H9 (cell line): ENCODE measurements at regions not wholly inside any gene's neighbourhood (a gene's known extent, or its start where the extent isn't known, plus 50 kb on each side); places are given as distances from the start of the nearest gene placed in this dataset.

Source experiments
- DNase-seq: peaks from one replicate; pipeline ENCODE4 v3.0.0-alpha.2; 2017
- H2AFZ ChIP-seq: one replicate; pipeline ENCODE4 v1.6.1; 2013; ENCODE audit warnings: mild to moderate bottlenecking, low read length, control low read depth, moderate library complexity
- H2AK5ac ChIP-seq: 2 replicates; pipeline ENCODE4 v1.6.1; 2013; ENCODE audit warnings: low read length, control low read depth, mixed read lengths; ENCODE audit not compliant: insufficient read length
- H2BK120ac ChIP-seq: one replicate; pipeline ENCODE4 v1.6.1; 2013; ENCODE audit warnings: low read depth, mild to moderate bottlenecking, low read length, control low read depth, inconsistent platforms; ENCODE audit not compliant: poor library complexity, severe bottlenecking
- H2BK12ac ChIP-seq: 2 replicates; pipeline ENCODE4 v1.6.1; 2013; ENCODE audit warnings: low read length, control low read depth, mixed read lengths, low read depth; ENCODE audit not compliant: insufficient read length
- H2BK15ac ChIP-seq: 2 replicates; pipeline ENCODE4 v1.6.1; 2013; ENCODE audit warnings: low read depth, low read length, control low read depth
- H2BK20ac ChIP-seq: one replicate; pipeline ENCODE4 v1.6.1; 2013; ENCODE audit warnings: low read depth, mild to moderate bottlenecking, low read length, control low read depth, inconsistent platforms; ENCODE audit not compliant: poor library complexity, severe bottlenecking
- H2BK5ac ChIP-seq: 2 replicates; pipeline ENCODE4 v1.6.1; 2013; ENCODE audit warnings: low read length, control low read depth, mixed read lengths; ENCODE audit not compliant: insufficient read length
- H3K14ac ChIP-seq: 2 replicates; pipeline ENCODE4 v1.6.1; 2013; ENCODE audit warnings: low read length, control low read depth; ENCODE audit not compliant: insufficient read depth
- H3K18ac ChIP-seq: 2 replicates; pipeline ENCODE4 v1.6.1; 2013; ENCODE audit warnings: low read depth, mild to moderate bottlenecking, mixed read lengths, low read length, control low read depth; ENCODE audit not compliant: insufficient read length
- H3K23ac ChIP-seq: 2 replicates; pipeline ENCODE4 v1.6.1; 2013; ENCODE audit warnings: low read length, control low read depth, mixed read lengths, low read depth; ENCODE audit not compliant: insufficient read length
- H3K23me2 ChIP-seq: 2 replicates; pipeline ENCODE4 v1.6.1; 2013; ENCODE audit warnings: low read depth, mild to moderate bottlenecking, mixed read lengths, low read length, control low read depth; ENCODE audit not compliant: insufficient read length, poor library complexity, severe bottlenecking
- H3K27ac ChIP-seq: 2 replicates; pipeline ENCODE4 v1.5.1; 2013; ENCODE audit warnings: low read length, control low read depth, mixed read lengths, low read depth; ENCODE audit not compliant: insufficient read length
- H3K27me3 ChIP-seq: 2 replicates; pipeline ENCODE4 v1.6.1; 2013; ENCODE audit warnings: low read length, control low read depth, inconsistent platforms; ENCODE audit not compliant: insufficient read depth
- H3K4ac ChIP-seq: 2 replicates; pipeline ENCODE4 v1.6.1; 2013; ENCODE audit warnings: low read depth, mild to moderate bottlenecking, control low read depth, inconsistent platforms, low read length, moderate library complexity
- H3K4me1 ChIP-seq: 2 replicates; pipeline ENCODE4 v1.6.1; 2013; ENCODE audit warnings: low read length, control low read depth, inconsistent platforms; ENCODE audit not compliant: insufficient read depth
- H3K4me2 ChIP-seq: 2 replicates; pipeline ENCODE4 v1.6.1; 2013; ENCODE audit warnings: low read length, control low read depth, mixed read lengths; ENCODE audit not compliant: insufficient read length, insufficient read depth
- H3K56ac ChIP-seq: 2 replicates; pipeline ENCODE4 v1.6.1; 2013; ENCODE audit warnings: low read depth, mild to moderate bottlenecking, mixed read lengths, low read length, control low read depth; ENCODE audit not compliant: insufficient read length
- H3K79me1 ChIP-seq: 2 replicates; pipeline ENCODE4 v1.6.1; 2013; ENCODE audit warnings: low read depth, mild to moderate bottlenecking, moderate library complexity, low read length, control low read depth, inconsistent platforms; ENCODE audit not compliant: insufficient read depth, poor library complexity, severe bottlenecking
- H3K79me2 ChIP-seq: 2 replicates; pipeline ENCODE4 v1.6.1; 2013; ENCODE audit warnings: low read length, control low read depth, inconsistent platforms; ENCODE audit not compliant: insufficient read depth
- H3K9ac ChIP-seq: 2 replicates; pipeline ENCODE4 v1.6.1; 2013; ENCODE audit warnings: low read length, control low read depth, mixed read lengths; ENCODE audit not compliant: insufficient read length; ENCODE audit errors: extremely low read depth
- H3K9me3 ChIP-seq: one replicate; pipeline ENCODE4 v1.6.1; 2013; ENCODE audit warnings: low read depth, low read length, inconsistent platforms; ENCODE audit not compliant: control insufficient read depth
- H3T11ph ChIP-seq: one replicate; pipeline ENCODE4 v1.6.1; 2013; ENCODE audit warnings: mild to moderate bottlenecking, low read length, control low read depth, inconsistent platforms
- H4K20me1 ChIP-seq: one replicate; pipeline ENCODE4 v1.6.1; 2013; ENCODE audit not compliant: control insufficient read depth, insufficient read length, insufficient read depth
- H4K5ac ChIP-seq: 2 replicates; pipeline ENCODE4 v1.6.1; 2013; ENCODE audit warnings: low read depth, mild to moderate bottlenecking, mixed read lengths, low read length, control low read depth; ENCODE audit not compliant: insufficient read length
- H4K8ac ChIP-seq: replicated peaks from 2 replicates; pipeline ENCODE4 v1.6.1; 2013; ENCODE audit warnings: low read length, control low read depth, mixed read lengths, low read depth; ENCODE audit not compliant: insufficient read length
- H4K91ac ChIP-seq: 2 replicates; pipeline ENCODE4 v1.6.1; 2013; ENCODE audit warnings: low read depth, mild to moderate bottlenecking, moderate library complexity, mixed read lengths, low read length, control low read depth; ENCODE audit not compliant: insufficient read length
- H3K27ac Mint-ChIP-seq, 3 experiments: 2 replicates in 2 of 3; 3 replicates in 1 of 3; pipeline ENCODE4 v1.8.0; 2020 to 2021; ENCODE audit warnings: mixed read lengths in 3 of 3, mild to moderate bottlenecking in 1 of 3, moderate library complexity in 1 of 3
- H3K27me3 Mint-ChIP-seq: 2 replicates; pipeline ENCODE4 v1.8.0; 2021; ENCODE audit warnings: low read depth, mild to moderate bottlenecking, moderate library complexity, mixed read lengths
- H3K36me3 Mint-ChIP-seq, 3 experiments: 2 replicates in 2 of 3; 3 replicates in 1 of 3; pipeline ENCODE4 v1.8.0; 2020 to 2021; ENCODE audit warnings: low read depth in 3 of 3, mixed read lengths in 3 of 3; ENCODE audit not compliant: insufficient read depth in 1 of 3
- H3K4me1 Mint-ChIP-seq, 2 experiments: 2 replicates each; pipeline ENCODE4 v1.8.0; 2020; ENCODE audit warnings: mixed read lengths in 2 of 2
- H3K4me3 Mint-ChIP-seq, 2 experiments: 2 replicates in 1 of 2; 3 replicates in 1 of 2; pipeline ENCODE4 v1.8.0; 2020 to 2021; ENCODE audit warnings: mild to moderate bottlenecking in 2 of 2, mixed read lengths in 2 of 2, moderate library complexity in 1 of 2
- H3K9me3 Mint-ChIP-seq, 2 experiments: 2 replicates in 1 of 2; 3 replicates in 1 of 2; pipeline ENCODE4 v1.8.0; 2020; ENCODE audit warnings: mild to moderate bottlenecking in 2 of 2, mixed read lengths in 2 of 2, moderate library complexity in 1 of 2
- WGBS: extraction: QIAGEN DNeasy Blood & Tissue Kit; methylation state at CpG from one replicate; pipeline ENCODE4 v1.1.7; 2013; ENCODE audit warnings: missing lambda C conversion rate, low lambda C conversion rate, mixed read lengths; ENCODE audit not compliant: insufficient read length; ENCODE audit errors: extremely low coverage; 5-methylcytosine and 5-hydroxymethylcytosine counted together
- TF ChIP-seq, protein P1 (sequence below): fragments of 200-600 bp; sonication (generic); conservative IDR thresholded peaks from 3 replicates; pipeline ENCODE4 v1.8.0; 2021; ENCODE audit warnings: antibody characterized with exemption, mild to moderate bottlenecking

DNA sequence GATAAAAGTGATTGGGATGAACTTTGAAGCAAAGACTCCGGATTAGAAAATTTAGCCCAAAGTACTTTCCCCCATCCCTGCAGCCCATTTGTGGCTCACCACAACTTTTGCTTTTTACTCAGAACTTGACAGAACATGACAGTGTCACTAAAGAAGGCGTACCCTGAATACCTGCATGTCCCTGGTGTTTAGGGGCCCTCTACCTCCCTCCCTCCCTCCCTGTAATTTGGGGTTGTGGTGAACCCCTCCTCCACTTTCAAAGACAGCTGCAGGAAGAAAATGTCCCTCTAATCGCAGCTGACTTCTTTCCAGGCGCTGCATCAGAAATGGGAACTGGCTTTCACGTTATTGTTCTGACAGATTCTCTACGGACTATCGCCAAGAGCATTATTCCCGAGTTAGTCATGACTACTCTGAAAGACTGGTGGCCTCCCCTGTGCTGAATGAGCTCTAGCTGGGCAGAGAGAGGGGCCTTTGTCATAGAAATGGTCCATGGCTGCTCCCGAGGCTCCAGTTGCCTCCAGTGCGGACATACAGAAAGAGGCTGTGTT is 93.2 kb upstream of the ARHGEF3 start:
- Histone ChIP-seq H2BK20ac (no peak overlapping the region), H3K9ac (no peak overlapping the region), H3K4me2 (no peak overlapping the region), H3K14ac (no peak overlapping the region), H4K20me1 (no peaks in the 10 kb centered on the region), H3K9me3 (no peaks in the 10 kb centered on the region), H3K27me3 (no peaks in the 10 kb centered on the region), H4K91ac (no peak overlapping the region), H2AFZ (no peak overlapping the region), H3K4me1 (no peaks in the 10 kb centered on the region), H2BK12ac (no peak overlapping the region), H3K23ac (no peak overlapping the region), H3K79me1 (no peaks in the 10 kb centered on the region), H2BK120ac (no peak overlapping the region), H2AK5ac (no peak overlapping the region), H4K8ac (no peak overlapping the region), H3T11ph (no peak overlapping the region), H3K18ac (no peak overlapping the region), H3K4ac (no peak overlapping the region), H3K23me2 (no peaks in the 10 kb centered on the region), H3K27ac (no peak overlapping the region), H4K5ac (no peak overlapping the region), H2BK15ac (no peak overlapping the region), H3K79me2 (no peaks in the 10 kb centered on the region), H2BK5ac (no peak overlapping the region), H3K56ac (no peak overlapping the region)
- Mint-ChIP-seq H3K4me1 (peaks cover 4 to 7% of the 10 kb centered on the region in 2 experiments; a peak in 2 of 4 replicates), H3K9me3 (no peaks in the 10 kb centered on the region), H3K36me3 (no peaks in the 10 kb centered on the region; a peak in 2 of 7 replicates), H3K27me3 (no peaks in the 10 kb centered on the region), H3K27ac (no peak overlapping the region; a peak in 1 of 7 replicates), H3K4me3 (no peak overlapping the region)
- DNase-seq: no peak
- TF ChIP-seq, protein P1, sequence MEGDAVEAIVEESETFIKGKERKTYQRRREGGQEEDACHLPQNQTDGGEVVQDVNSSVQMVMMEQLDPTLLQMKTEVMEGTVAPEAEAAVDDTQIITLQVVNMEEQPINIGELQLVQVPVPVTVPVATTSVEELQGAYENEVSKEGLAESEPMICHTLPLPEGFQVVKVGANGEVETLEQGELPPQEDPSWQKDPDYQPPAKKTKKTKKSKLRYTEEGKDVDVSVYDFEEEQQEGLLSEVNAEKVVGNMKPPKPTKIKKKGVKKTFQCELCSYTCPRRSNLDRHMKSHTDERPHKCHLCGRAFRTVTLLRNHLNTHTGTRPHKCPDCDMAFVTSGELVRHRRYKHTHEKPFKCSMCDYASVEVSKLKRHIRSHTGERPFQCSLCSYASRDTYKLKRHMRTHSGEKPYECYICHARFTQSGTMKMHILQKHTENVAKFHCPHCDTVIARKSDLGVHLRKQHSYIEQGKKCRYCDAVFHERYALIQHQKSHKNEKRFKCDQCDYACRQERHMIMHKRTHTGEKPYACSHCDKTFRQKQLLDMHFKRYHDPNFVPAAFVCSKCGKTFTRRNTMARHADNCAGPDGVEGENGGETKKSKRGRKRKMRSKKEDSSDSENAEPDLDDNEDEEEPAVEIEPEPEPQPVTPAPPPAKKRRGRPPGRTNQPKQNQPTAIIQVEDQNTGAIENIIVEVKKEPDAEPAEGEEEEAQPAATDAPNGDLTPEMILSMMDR: no peak
- no CpG with 5 or more reads among the region's 10 CpGs for WGBS
